SK-N-SH (cell line): ENCODE measurements at regions not wholly inside any gene's neighbourhood (a gene's known extent, or its start where the extent isn't known, plus 50 kb on each side); places are given as distances from the start of the nearest gene placed in this dataset.

Experiments
- CHD2 ChIP-seq: fragments of 150-350 bp; IDR thresholded peaks from 2 replicates; pipeline ENCODE4 v1.6.1; 2018; ENCODE audit warnings: low read length; ENCODE audit not compliant: partially characterized antibody
- CTCF ChIP-seq: fragments of 200-600 bp; sonication (generic); IDR thresholded peaks from 2 replicates; pipeline ENCODE4 v1.6.1; 2017; ENCODE audit warnings: antibody characterized with exemption, mild to moderate bottlenecking, moderate library complexity
- EP300 ChIP-seq, 2 experiments: IDR thresholded peaks; 2 replicates each; pipeline versions ENCODE4 v1.4.0 to v1.6.1; 2012; ENCODE audit warnings: borderline replicate concordance in 1 of 2, low read depth in 1 of 2, low read length in 1 of 2
- EZH2phosphoT487 ChIP-seq: fragments of 200-600 bp; sonication (generic); IDR thresholded peaks from 2 replicates; pipeline ENCODE4 v1.6.1; 2017; ENCODE audit warnings: low read depth, mixed run types, mild to moderate bottlenecking, antibody characterized with exemption, moderate library complexity, borderline replicate concordance
- FOXM1 ChIP-seq: IDR thresholded peaks from 2 replicates; pipeline ENCODE4 v1.4.0; 2012; ENCODE audit warnings: low read depth, mild to moderate bottlenecking
- JUND ChIP-seq: IDR thresholded peaks from 2 replicates; pipeline ENCODE4 v1.4.0; 2012
- MAX ChIP-seq: IDR thresholded peaks from 2 replicates; pipeline ENCODE4 v1.4.0; 2012; ENCODE audit warnings: low read depth
- MEF2A ChIP-seq: IDR thresholded peaks from 2 replicates; pipeline ENCODE4 v1.4.0; 2012; ENCODE audit warnings: low read depth, borderline replicate concordance
- POLR2AphosphoS5 ChIP-seq: IDR thresholded peaks from 2 replicates; pipeline ENCODE4 v1.6.1; 2012; ENCODE audit warnings: low read depth, low read length
- SIN3A ChIP-seq: IDR thresholded peaks from 2 replicates; pipeline ENCODE4 v1.6.1; 2012; ENCODE audit warnings: low read depth, mild to moderate bottlenecking, low read length, moderate library complexity, borderline replicate concordance
- TAF1 ChIP-seq: IDR thresholded peaks from 2 replicates; pipeline ENCODE4 v1.6.1; 2012; ENCODE audit warnings: low read depth, mild to moderate bottlenecking, low read length, moderate library complexity, borderline replicate concordance
- TCF12 ChIP-seq: IDR thresholded peaks from 2 replicates; pipeline ENCODE4 v1.4.0; 2012
- ZBTB33 ChIP-seq: IDR thresholded peaks from 2 replicates; pipeline ENCODE4 v1.4.0; 2012; ENCODE audit warnings: low read depth, borderline replicate concordance

GRCh38 chr1:5721634-5722215 is 270.5 kb downstream of the NPHP4 start:
- TF ChIP-seq CTCF (no peak), TCF12 (no peak), MAX (no peak), EZH2phosphoT487 (no peak), TAF1 (no peak), POLR2AphosphoS5 (no peak), SIN3A (no peak), EP300 (IDR thresholded peaks at IDR 0.05; ENCODE audit: borderline replicate concordance in 1 of 2, low read depth in 1 of 2, low read length in 1 of 2) (no peak), JUND (no peak), FOXM1 (no peak), ZBTB33 (no peak), CHD2 (no peak), MEF2A (no peak)
